IMR-90 (cell line): ENCODE measurements at regions not wholly inside any gene's neighbourhood (a gene's known extent, or its start where the extent isn't known, plus 50 kb on each side); places are given as distances from the start of the nearest gene placed in this dataset.

ENCODE experiments used
- BHLHE40 ChIP-seq: fragments of 150-350 bp; IDR thresholded peaks from 2 replicates; pipeline ENCODE4 v1.6.1; 2016; ENCODE audit warnings: mild to moderate bottlenecking, low read depth, low read length
- POLR2A ChIP-seq: IDR thresholded peaks from 2 replicates; pipeline ENCODE4 v1.6.1; 2012; ENCODE audit warnings: mild to moderate bottlenecking, low read depth, low read length
- RAD21 ChIP-seq: IDR thresholded peaks from 2 replicates; pipeline ENCODE4 v1.6.1; 2012; ENCODE audit warnings: low read length, improper control_type of control experiment
- TF ChIP-seq, protein P1 (sequence below): conservative IDR thresholded peaks from 2 replicates; pipeline ENCODE4 v1.5.1; 2012; ENCODE audit warnings: mild to moderate bottlenecking, low read depth, low read length, improper control_type of control experiment
- TF ChIP-seq, protein P2 (sequence below): fragments of 150-350 bp; IDR thresholded peaks from 2 replicates; pipeline ENCODE4 v1.6.1; 2017; ENCODE audit warnings: mild to moderate bottlenecking, antibody characterized with exemption, low read length, low read depth

DNA sequence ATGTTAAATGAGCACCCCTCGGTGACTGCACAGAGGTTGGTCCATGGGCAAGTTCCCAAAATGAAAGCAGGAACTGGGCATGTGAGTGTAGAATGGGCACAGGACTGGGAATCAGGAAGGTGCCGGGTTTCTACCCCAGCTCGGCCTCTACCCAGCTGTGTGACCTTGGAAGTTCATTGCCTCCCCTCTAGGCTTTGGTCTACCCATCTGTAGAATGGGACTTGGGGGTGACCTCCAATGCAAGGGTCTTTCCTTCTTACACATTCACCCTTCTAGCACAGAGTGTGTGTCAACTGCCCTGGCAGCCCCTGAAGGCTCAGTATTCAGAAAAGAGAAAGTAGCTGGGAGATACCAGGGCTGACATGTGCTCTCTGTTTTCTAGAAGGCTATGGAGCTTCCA, 72.3 kb upstream of the PIAS1 start:
- TF ChIP-seq, protein P1, sequence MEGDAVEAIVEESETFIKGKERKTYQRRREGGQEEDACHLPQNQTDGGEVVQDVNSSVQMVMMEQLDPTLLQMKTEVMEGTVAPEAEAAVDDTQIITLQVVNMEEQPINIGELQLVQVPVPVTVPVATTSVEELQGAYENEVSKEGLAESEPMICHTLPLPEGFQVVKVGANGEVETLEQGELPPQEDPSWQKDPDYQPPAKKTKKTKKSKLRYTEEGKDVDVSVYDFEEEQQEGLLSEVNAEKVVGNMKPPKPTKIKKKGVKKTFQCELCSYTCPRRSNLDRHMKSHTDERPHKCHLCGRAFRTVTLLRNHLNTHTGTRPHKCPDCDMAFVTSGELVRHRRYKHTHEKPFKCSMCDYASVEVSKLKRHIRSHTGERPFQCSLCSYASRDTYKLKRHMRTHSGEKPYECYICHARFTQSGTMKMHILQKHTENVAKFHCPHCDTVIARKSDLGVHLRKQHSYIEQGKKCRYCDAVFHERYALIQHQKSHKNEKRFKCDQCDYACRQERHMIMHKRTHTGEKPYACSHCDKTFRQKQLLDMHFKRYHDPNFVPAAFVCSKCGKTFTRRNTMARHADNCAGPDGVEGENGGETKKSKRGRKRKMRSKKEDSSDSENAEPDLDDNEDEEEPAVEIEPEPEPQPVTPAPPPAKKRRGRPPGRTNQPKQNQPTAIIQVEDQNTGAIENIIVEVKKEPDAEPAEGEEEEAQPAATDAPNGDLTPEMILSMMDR, result no peak
- TF ChIP-seq, protein P2, sequence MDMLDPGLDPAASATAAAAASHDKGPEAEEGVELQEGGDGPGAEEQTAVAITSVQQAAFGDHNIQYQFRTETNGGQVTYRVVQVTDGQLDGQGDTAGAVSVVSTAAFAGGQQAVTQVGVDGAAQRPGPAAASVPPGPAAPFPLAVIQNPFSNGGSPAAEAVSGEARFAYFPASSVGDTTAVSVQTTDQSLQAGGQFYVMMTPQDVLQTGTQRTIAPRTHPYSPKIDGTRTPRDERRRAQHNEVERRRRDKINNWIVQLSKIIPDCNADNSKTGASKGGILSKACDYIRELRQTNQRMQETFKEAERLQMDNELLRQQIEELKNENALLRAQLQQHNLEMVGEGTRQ, result no peak
- TF ChIP-seq POLR2A (no peak), BHLHE40 (no peak), RAD21 (no peak)
